HepG2 (cell line): ENCODE measurements at regions not wholly inside any gene's neighbourhood (a gene's known extent, or its start where the extent isn't known, plus 50 kb on each side); places are given as distances from the start of the nearest gene placed in this dataset.

Experiments
- HNRNPL ChIP-seq: fragments of 200-400 bp; formaldehyde crosslinking; IDR thresholded peaks from 2 replicates; pipeline ENCODE4 v1.6.1; 2017; ENCODE audit warnings: mild to moderate bottlenecking, low read depth, low read length
- IKZF4 ChIP-seq: sonication (generic); formaldehyde crosslinking; IDR thresholded peaks from 2 replicates; pipeline ENCODE4 v1.5.1; 2020; ENCODE audit warnings: borderline replicate concordance, mild to moderate bottlenecking, low read depth, missing genetic modification reagents; ENCODE audit errors: not compliant biosample characterization
- IKZF5 ChIP-seq: IDR thresholded peaks from 2 replicates; pipeline ENCODE4 v1.6.1; 2018; ENCODE audit warnings: missing genetic modification reagents, mild to moderate bottlenecking, missing compliant biosample characterization
- KLF13 ChIP-seq: sonication (generic); formaldehyde crosslinking; IDR thresholded peaks from 2 replicates; pipeline ENCODE4 v1.4.0; 2020; ENCODE audit warnings: mild to moderate bottlenecking, missing genetic modification reagents
- NR1H2 ChIP-seq: sonication (generic); formaldehyde crosslinking; IDR thresholded peaks from 2 replicates; pipeline ENCODE4 v1.8.1; 2022; ENCODE audit warnings: low read depth, missing genetic modification reagents, borderline replicate concordance
- NR3C1 ChIP-seq: sonication (generic); formaldehyde crosslinking; IDR thresholded peaks from 2 replicates; pipeline ENCODE4 v1.4.0; 2020; ENCODE audit warnings: missing genetic modification reagents
- PHF8 ChIP-seq: sonication (generic); formaldehyde crosslinking; IDR thresholded peaks from 2 replicates; pipeline ENCODE4 v1.5.0; 2020; ENCODE audit warnings: missing genetic modification reagents
- ZBTB7B ChIP-seq: sonication (generic); formaldehyde crosslinking; IDR thresholded peaks from 2 replicates; pipeline ENCODE4 v1.4.0; 2020; ENCODE audit warnings: missing genetic modification reagents
- ZNF281 ChIP-seq: sonication (generic); formaldehyde crosslinking; IDR thresholded peaks from 2 replicates; pipeline ENCODE4 v1.4.0; 2020; ENCODE audit warnings: missing genetic modification reagents, borderline replicate concordance
- ZNF430 ChIP-seq: sonication (generic); formaldehyde crosslinking; IDR thresholded peaks from 2 replicates; pipeline ENCODE4 v1.9.0; 2021; ENCODE audit warnings: mild to moderate bottlenecking, missing genetic modification reagents
- ZNF564 ChIP-seq: sonication (generic); formaldehyde crosslinking; IDR thresholded peaks from 2 replicates; pipeline ENCODE4 v1.8.1; 2023; ENCODE audit warnings: mild to moderate bottlenecking, missing genetic modification reagents
- ZXDC ChIP-seq: sonication (generic); formaldehyde crosslinking; IDR thresholded peaks from 2 replicates; pipeline ENCODE4 v1.5.0; 2020; ENCODE audit warnings: mild to moderate bottlenecking, missing genetic modification reagents
- TF ChIP-seq, protein P1 (sequence below): sonication (generic); formaldehyde crosslinking; IDR thresholded peaks from 2 replicates; pipeline ENCODE4 v1.4.0; 2020; ENCODE audit warnings: missing genetic modification reagents, mild to moderate bottlenecking, borderline replicate concordance
- TF ChIP-seq, protein P2 (sequence below): sonication (generic); formaldehyde crosslinking; IDR thresholded peaks from 2 replicates; pipeline ENCODE4 v1.5.0; 2020; ENCODE audit warnings: missing genetic modification reagents

GRCh38 chr2:42979870-42980763 is 187.7 kb upstream of the HAAO start (continued):
- TF ChIP-seq ZNF564 (CRISPR knock-in tag) (0 out of 2 replicates have a peak, but pooled peaks have one; percentile 11), IKZF5 (CRISPR knock-in tag) (peak; percentile 20; the same call in 1 of the 2 replicates), KLF13 (0 out of 2 replicates have a peak, but pooled peaks have one; percentile 54), PHF8 (CRISPR knock-in tag) (peak; percentile 40; the same call in 1 of the 2 replicates), HNRNPL (0 out of 2 replicates have a peak, but pooled peaks have one; percentile 6), ZBTB7B (CRISPR knock-in tag) (peak; percentile 19), NR1H2 (CRISPR knock-in tag) (no peak), ZXDC (CRISPR knock-in tag) (0 out of 2 replicates have a peak, but pooled peaks have one; percentile 18), NR3C1 (CRISPR knock-in tag) (no peak), ZNF281 (peak; percentile 67; the same call in 1 of the 2 replicates), IKZF4 (peak; percentile 68), ZNF430 (CRISPR knock-in tag) (no peak; the same call in 1 of the 2 replicates)
- TF ChIP-seq, protein P1, sequence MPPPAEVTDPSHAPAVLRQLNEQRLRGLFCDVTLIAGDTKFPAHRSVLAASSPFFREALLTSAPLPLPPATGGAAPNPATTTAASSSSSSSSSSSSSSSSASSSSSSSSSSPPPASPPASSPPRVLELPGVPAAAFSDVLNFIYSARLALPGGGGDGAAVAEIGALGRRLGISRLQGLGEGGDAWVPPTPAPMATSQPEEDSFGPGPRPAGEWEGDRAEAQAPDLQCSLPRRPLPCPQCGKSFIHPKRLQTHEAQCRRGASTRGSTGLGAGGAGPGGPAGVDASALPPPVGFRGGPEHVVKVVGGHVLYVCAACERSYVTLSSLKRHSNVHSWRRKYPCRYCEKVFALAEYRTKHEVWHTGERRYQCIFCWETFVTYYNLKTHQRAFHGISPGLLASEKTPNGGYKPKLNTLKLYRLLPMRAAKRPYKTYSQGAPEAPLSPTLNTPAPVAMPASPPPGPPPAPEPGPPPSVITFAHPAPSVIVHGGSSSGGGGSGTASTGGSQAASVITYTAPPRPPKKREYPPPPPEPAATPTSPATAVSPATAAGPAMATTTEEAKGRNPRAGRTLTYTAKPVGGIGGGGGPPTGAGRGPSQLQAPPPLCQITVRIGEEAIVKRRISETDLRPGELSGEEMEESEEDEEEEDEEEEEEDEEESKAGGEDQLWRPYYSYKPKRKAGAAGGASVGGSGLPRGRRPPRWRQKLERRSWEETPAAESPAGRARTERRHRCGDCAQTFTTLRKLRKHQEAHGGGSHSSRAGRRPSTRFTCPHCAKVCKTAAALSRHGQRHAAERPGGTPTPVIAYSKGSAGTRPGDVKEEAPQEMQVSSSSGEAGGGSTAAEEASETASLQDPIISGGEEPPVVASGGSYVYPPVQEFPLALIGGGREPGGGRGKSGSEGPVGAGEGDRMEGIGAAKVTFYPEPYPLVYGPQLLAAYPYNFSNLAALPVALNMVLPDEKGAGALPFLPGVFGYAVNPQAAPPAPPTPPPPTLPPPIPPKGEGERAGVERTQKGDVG, result peak; percentile 99
- TF ChIP-seq, protein P2, sequence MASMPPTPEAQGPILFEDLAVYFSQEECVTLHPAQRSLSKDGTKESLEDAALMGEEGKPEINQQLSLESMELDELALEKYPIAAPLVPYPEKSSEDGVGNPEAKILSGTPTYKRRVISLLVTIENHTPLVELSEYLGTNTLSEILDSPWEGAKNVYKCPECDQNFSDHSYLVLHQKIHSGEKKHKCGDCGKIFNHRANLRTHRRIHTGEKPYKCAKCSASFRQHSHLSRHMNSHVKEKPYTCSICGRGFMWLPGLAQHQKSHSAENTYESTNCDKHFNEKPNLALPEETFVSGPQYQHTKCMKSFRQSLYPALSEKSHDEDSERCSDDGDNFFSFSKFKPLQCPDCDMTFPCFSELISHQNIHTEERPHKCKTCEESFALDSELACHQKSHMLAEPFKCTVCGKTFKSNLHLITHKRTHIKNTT (CRISPR knock-in tag), result no peak
